HEK293 (cell line): ENCODE measurements at regions not wholly inside any gene's neighbourhood (a gene's known extent, or its start where the extent isn't known, plus 50 kb on each side); places are given as distances from the start of the nearest gene placed in this dataset.

Experiments used
- CTCF ChIA-PET: fragments of 350-600 bp; formaldehyde crosslinking; extraction: SDS; loops from one replicate; lab custom pipeline; 2021; ENCODE audit warnings: antibody characterized with exemption; lab: Yijun Ruan, JAX
- POLR2A ChIA-PET: fragments of 300-600 bp; formaldehyde crosslinking; extraction: SDS; loops from one replicate; lab custom pipeline; 2020; ENCODE audit warnings: antibody characterized with exemption, inconsistent platforms; lab: Yijun Ruan, JAX
- H3K27ac ChIP-seq: fragments of 200-500 bp; sonication (Bioruptor generic); 2 replicates; pipeline ENCODE4 v1.5.1; 2014; ENCODE audit warnings: low read depth, low read length, control low read depth, inconsistent platforms; ENCODE audit errors: extremely low read depth
- H3K36me3 ChIP-seq, 2 experiments: fragments of 200-500 bp in 1 of 2; sonication (Bioruptor generic) in 1 of 2; 1 replicate in 1 of 2; 2 replicates in 1 of 2; pipeline ENCODE4 v1.5.1; 2014 to 2017; ENCODE audit warnings: inconsistent platforms in 2 of 2, low read length in 2 of 2; ENCODE audit not compliant: control insufficient read depth in 2 of 2, insufficient read depth in 1 of 2
- H3K4me1 ChIP-seq: fragments of 200-500 bp; sonication (Bioruptor generic); 2 replicates; pipeline ENCODE4 v1.5.1; 2014; ENCODE audit warnings: mild to moderate bottlenecking, low read length, inconsistent platforms; ENCODE audit not compliant: control insufficient read depth, insufficient read depth
- H3K4me3 ChIP-seq: 2 replicates; pipeline ENCODE4 v1.5.1; 2011; ENCODE audit warnings: low read depth, mild to moderate bottlenecking, control low read depth, low read length, moderate library complexity
- H3K9me3 ChIP-seq: fragments of 200-500 bp; sonication (Bioruptor generic); 2 replicates; pipeline ENCODE4 v1.5.1; 2014; ENCODE audit warnings: low read depth, low read length, inconsistent platforms; ENCODE audit not compliant: control insufficient read depth, insufficient read depth
- BCL6B ChIP-seq: fragments of 450-650 bp; formaldehyde crosslinking; IDR thresholded peaks from 2 replicates; pipeline ENCODE4 v1.5.1; 2017; ENCODE audit warnings: missing biosample characterization, missing genetic modification characterization
- HOXC10 ChIP-seq: sonication (generic); formaldehyde crosslinking; IDR thresholded peaks from 2 replicates; pipeline ENCODE4 v1.8.1; 2023; ENCODE audit warnings: mild to moderate bottlenecking, missing genetic modification reagents
- KLF17 ChIP-seq: fragments of 450-650 bp; formaldehyde crosslinking; IDR thresholded peaks from 2 replicates; pipeline ENCODE4 v1.5.1; 2016; ENCODE audit warnings: missing biosample characterization, missing genetic modification characterization
- KLF7 ChIP-seq: fragments of 450-650 bp; formaldehyde crosslinking; IDR thresholded peaks from 2 replicates; pipeline ENCODE4 v1.5.1; 2016; ENCODE audit warnings: missing biosample characterization, missing genetic modification characterization, borderline replicate concordance
- PRDM10 ChIP-seq: fragments of 450-650 bp; formaldehyde crosslinking; IDR thresholded peaks from 2 replicates; pipeline ENCODE4 v1.5.1; 2016; ENCODE audit warnings: missing biosample characterization, missing genetic modification characterization
- SCRT2 ChIP-seq: fragments of 450-650 bp; formaldehyde crosslinking; IDR thresholded peaks from 2 replicates; pipeline ENCODE4 v1.5.1; 2016; ENCODE audit warnings: missing biosample characterization, missing genetic modification characterization
- ZBTB48 ChIP-seq: fragments of 450-650 bp; formaldehyde crosslinking; IDR thresholded peaks from 2 replicates; pipeline ENCODE4 v1.5.1; 2016; ENCODE audit warnings: missing biosample characterization, missing genetic modification characterization
- ZBTB7A ChIP-seq: fragments of 450-650 bp; formaldehyde crosslinking; IDR thresholded peaks from 2 replicates; pipeline ENCODE4 v1.5.1; 2016; ENCODE audit warnings: low read depth, missing biosample characterization, missing genetic modification characterization
- ZEB2 ChIP-seq: fragments of 450-650 bp; formaldehyde crosslinking; IDR thresholded peaks from 2 replicates; pipeline ENCODE4 v1.5.1; 2016; ENCODE audit warnings: missing biosample characterization, missing genetic modification characterization
- ZFP37 ChIP-seq: fragments of 450-650 bp; formaldehyde crosslinking; IDR thresholded peaks from 2 replicates; pipeline ENCODE4 v1.5.1; 2016; ENCODE audit warnings: missing biosample characterization, missing genetic modification characterization
- ZFP41 ChIP-seq: fragments of 450-650 bp; formaldehyde crosslinking; IDR thresholded peaks from 2 replicates; pipeline ENCODE4 v1.5.1; 2016; ENCODE audit warnings: missing biosample characterization, missing genetic modification characterization, borderline replicate concordance
- ZNF169 ChIP-seq: fragments of 450-650 bp; formaldehyde crosslinking; IDR thresholded peaks from 2 replicates; pipeline ENCODE4 v1.5.1; 2016; ENCODE audit warnings: missing biosample characterization, missing genetic modification characterization
- ZNF223 ChIP-seq: fragments of 450-650 bp; formaldehyde crosslinking; IDR thresholded peaks from 2 replicates; pipeline ENCODE4 v1.5.1; 2016; ENCODE audit warnings: missing biosample characterization, missing genetic modification characterization
- ZNF248 ChIP-seq: fragments of 450-650 bp; formaldehyde crosslinking; IDR thresholded peaks from 2 replicates; pipeline ENCODE4 v1.5.1; 2017; ENCODE audit warnings: missing biosample characterization, missing genetic modification characterization
- ZNF426 ChIP-seq: fragments of 450-650 bp; formaldehyde crosslinking; IDR thresholded peaks from 2 replicates; pipeline ENCODE4 v1.5.1; 2017; ENCODE audit warnings: missing biosample characterization, missing genetic modification characterization, mild to moderate bottlenecking, inconsistent platforms, moderate library complexity
- ZNF449 ChIP-seq: fragments of 450-650 bp; formaldehyde crosslinking; IDR thresholded peaks from 2 replicates; pipeline ENCODE4 v1.5.1; 2017; ENCODE audit warnings: missing biosample characterization, mild to moderate bottlenecking, missing genetic modification characterization, moderate library complexity
- ZNF513 ChIP-seq: fragments of 450-650 bp; IDR thresholded peaks from 2 replicates; pipeline ENCODE4 v1.5.1; 2018; ENCODE audit warnings: missing biosample characterization, missing genetic modification characterization
- ZNF521 ChIP-seq: fragments of 450-650 bp; formaldehyde crosslinking; IDR thresholded peaks from 2 replicates; pipeline ENCODE4 v1.5.1; 2017; ENCODE audit warnings: missing biosample characterization, mild to moderate bottlenecking, missing genetic modification characterization
- ZNF544 ChIP-seq: fragments of 450-650 bp; formaldehyde crosslinking; IDR thresholded peaks from 2 replicates; pipeline ENCODE4 v1.5.0; 2017; ENCODE audit warnings: missing biosample characterization, missing genetic modification characterization
- ZNF600 ChIP-seq: fragments of 450-650 bp; formaldehyde crosslinking; IDR thresholded peaks from 2 replicates; pipeline ENCODE4 v1.5.1; 2016; ENCODE audit warnings: missing biosample characterization, missing genetic modification characterization
- ZNF707 ChIP-seq: fragments of 450-650 bp; formaldehyde crosslinking; IDR thresholded peaks from 2 replicates; pipeline ENCODE4 v1.5.1; 2016; ENCODE audit warnings: missing biosample characterization, missing genetic modification characterization
- ZNF768 ChIP-seq: fragments of 450-650 bp; formaldehyde crosslinking; IDR thresholded peaks from 2 replicates; pipeline ENCODE4 v1.5.1; 2018; ENCODE audit warnings: missing biosample characterization, mild to moderate bottlenecking, missing genetic modification characterization
- ZNF830 ChIP-seq: fragments of 450-650 bp; IDR thresholded peaks from 2 replicates; pipeline ENCODE4 v1.5.0; 2018; ENCODE audit warnings: missing biosample characterization, missing genetic modification characterization, low read depth, mild to moderate bottlenecking, moderate library complexity

- TF ChIP-seq PRDM10 (tag by site-specific recombination) (no peak), ZNF707 (no peak), ZBTB48 (tag by site-specific recombination) (no peak)
These were observed 238.2 kb upstream of the GRM7 start (continued) for GRCh38 chr3:6622712-6623111.

- TF ChIP-seq ZNF830 (tag by site-specific recombination) = no peak
- TF ChIP-seq BCL6B (tag by site-specific recombination) = no peak
- TF ChIP-seq ZEB2 (tag by site-specific recombination) = no peak
- TF ChIP-seq ZNF449 = no peak
- no peak for TF ChIP-seq ZNF768 (tag by site-specific recombination)
- TF ChIP-seq ZNF248 (tag by site-specific recombination) = no peak
- TF ChIP-seq ZNF521 = no peak
- no peak for TF ChIP-seq KLF7 (tag by site-specific recombination)
- no peak for TF ChIP-seq ZNF223 (tag by site-specific recombination)
- TF ChIP-seq ZBTB7A (tag by site-specific recombination) = no peak
- TF ChIP-seq ZNF513 = no peak
- no peak for TF ChIP-seq ZNF544 (tag by site-specific recombination)
- no peak for TF ChIP-seq SCRT2 (tag by site-specific recombination)
- TF ChIP-seq HOXC10 (CRISPR knock-in tag) = no peak
- no peak for TF ChIP-seq ZFP41
- TF ChIP-seq KLF17 = no peak
- TF ChIP-seq ZNF600 (tag by site-specific recombination) = no peak
- TF ChIP-seq ZFP37 (tag by site-specific recombination) = no peak
- no peak for TF ChIP-seq ZNF426 (tag by site-specific recombination)
- TF ChIP-seq ZNF169 (tag by site-specific recombination) = no peak
- Histone ChIP-seq H3K9me3 (no peaks in the 10 kb centered on the region), H3K4me3 (no peak overlapping the region), H3K4me1 (no peaks in the 10 kb centered on the region), H3K36me3 (no peaks in the 10 kb centered on the region), H3K27ac (no peak overlapping the region)
- CTCF ChIA-PET = no interaction called here
- POLR2A ChIA-PET = no interaction called here
These were observed 229.5 kb upstream of the GRM7 start for GRCh38 chr3:6631376-6631775.
